Liver (tissue), 8 donors: ENCODE measurements at regions not wholly inside any gene's neighbourhood (a gene's known extent, or its start where the extent isn't known, plus 50 kb on each side); places are given as distances from the start of the nearest gene placed in this dataset.

ENCODE experiments used
- DNase-seq: peaks from one replicate; pipeline ENCODE4 v3.0.0-alpha.2; 2017; ENCODE audit warnings: low spot score
- H3K27ac ChIP-seq, 2 donors: one replicate each; pipeline ENCODE4 v1.7.0; 2013; ENCODE audit warnings: inconsistent platforms in 2 of 2, low read length in 2 of 2, control low read depth in 1 of 2, low read depth in 1 of 2, mild to moderate bottlenecking in 1 of 2
- H3K27me3 ChIP-seq, 4 donors: one replicate each; pipeline versions ENCODE4 v1.6.1 to v1.7.0; 2013; ENCODE audit warnings: low read length in 3 of 4, inconsistent platforms in 1 of 4, mild to moderate bottlenecking in 1 of 4, moderate library complexity in 1 of 4; ENCODE audit not compliant: control insufficient read depth in 4 of 4, insufficient read depth in 4 of 4
- H3K36me3 ChIP-seq, 4 donors: one replicate each; pipeline versions ENCODE4 v1.6.1 to v1.7.0; 2013; ENCODE audit warnings: low read length in 3 of 4, mild to moderate bottlenecking in 3 of 4, low read depth in 1 of 4, moderate library complexity in 1 of 4; ENCODE audit not compliant: control insufficient read depth in 4 of 4, insufficient read depth in 3 of 4
- H3K4me1 ChIP-seq, 4 donors: one replicate each; pipeline versions ENCODE4 v1.6.1 to v1.7.0; 2013; ENCODE audit warnings: low read length in 3 of 4, mild to moderate bottlenecking in 3 of 4, moderate library complexity in 1 of 4; ENCODE audit not compliant: control insufficient read depth in 4 of 4, insufficient read depth in 4 of 4
- H3K4me3 ChIP-seq, 3 donors: one replicate each; pipeline versions ENCODE4 v1.6.1 to v1.7.0; 2013; ENCODE audit warnings: low read length in 3 of 3, control low read depth in 1 of 3, low read depth in 1 of 3, mild to moderate bottlenecking in 1 of 3
- H3K9ac ChIP-seq, 2 donors: one replicate each; pipeline ENCODE4 v1.7.0; 2013; ENCODE audit warnings: low read length in 2 of 2, mild to moderate bottlenecking in 2 of 2, moderate library complexity in 2 of 2, control low read depth in 1 of 2, low read depth in 1 of 2
- H3K9me3 ChIP-seq, 4 donors: one replicate each; pipeline versions ENCODE4 v1.6.1 to v1.7.0; 2013; ENCODE audit warnings: low read length in 3 of 4; ENCODE audit not compliant: control insufficient read depth in 4 of 4
- ATF3 ChIP-seq: IDR thresholded peaks from 2 replicates; pipeline ENCODE4 v1.6.1; 2016; ENCODE audit warnings: antibody characterized with exemption
- CTCF ChIP-seq: fragments of 150-350 bp; IDR thresholded peaks from 2 replicates; pipeline ENCODE4 v1.5.1; 2017; ENCODE audit warnings: improper control_type of control experiment, low read depth, low read length; ENCODE audit not compliant: missing input control
- EGR1 ChIP-seq, 2 donors: IDR thresholded peaks; 2 replicates each; pipeline ENCODE4 v1.6.1; 2016 to 2018; ENCODE audit warnings: antibody characterized with exemption in 2 of 2, low read depth in 2 of 2
- FOXA1 ChIP-seq: IDR thresholded peaks from 2 replicates; pipeline ENCODE4 v1.6.1; 2016; ENCODE audit warnings: antibody characterized with exemption
- GABPA ChIP-seq, 2 donors: IDR thresholded peaks in 1 of 2; conservative IDR thresholded peaks in 1 of 2; 2 replicates each; pipeline ENCODE4 v1.6.1; 2016; ENCODE audit warnings: antibody characterized with exemption in 2 of 2, mild to moderate bottlenecking in 1 of 2, moderate library complexity in 1 of 2
- HNF4A ChIP-seq, 2 donors: conservative IDR thresholded peaks; 2 replicates each; pipeline ENCODE4 v1.6.1; 2016; ENCODE audit warnings: antibody characterized with exemption in 2 of 2, mild to moderate bottlenecking in 2 of 2
- HNF4G ChIP-seq: IDR thresholded peaks from 2 replicates; pipeline ENCODE4 v1.6.1; 2016; ENCODE audit warnings: antibody characterized with exemption
- JUND ChIP-seq, 2 donors: IDR thresholded peaks; 2 replicates each; pipeline ENCODE4 v1.6.1; 2016; ENCODE audit warnings: antibody characterized with exemption in 2 of 2
- NR2F2 ChIP-seq: IDR thresholded peaks from 2 replicates; pipeline ENCODE4 v1.6.1; 2016; ENCODE audit warnings: antibody characterized with exemption
- RAD21 ChIP-seq, 2 donors: IDR thresholded peaks; 2 replicates each; pipeline ENCODE4 v1.6.1; 2016; ENCODE audit warnings: antibody characterized with exemption in 2 of 2, mild to moderate bottlenecking in 2 of 2
- RXRA ChIP-seq, 2 donors: IDR thresholded peaks; 2 replicates each; pipeline ENCODE4 v1.6.1; 2017 to 2018; ENCODE audit warnings: antibody characterized with exemption in 2 of 2, mild to moderate bottlenecking in 1 of 2
- SP1 ChIP-seq: IDR thresholded peaks from 2 replicates; pipeline ENCODE4 v1.6.1; 2018; ENCODE audit warnings: antibody characterized with exemption, mild to moderate bottlenecking
- TAF1 ChIP-seq: conservative IDR thresholded peaks from 2 replicates; pipeline ENCODE4 v1.6.1; 2016; ENCODE audit warnings: antibody characterized with exemption, mild to moderate bottlenecking
- YY1 ChIP-seq: IDR thresholded peaks from 2 replicates; pipeline ENCODE4 v1.6.1; 2016; ENCODE audit warnings: antibody characterized with exemption, mild to moderate bottlenecking
- ZBTB33 ChIP-seq: IDR thresholded peaks from 2 replicates; pipeline ENCODE4 v1.6.1; 2016; ENCODE audit warnings: antibody characterized with exemption
- WGBS: extraction: QIAGEN DNeasy Blood & Tissue Kit; methylation state at CpG from one replicate; pipeline ENCODE4 v1.1.7; 2013; 5-methylcytosine and 5-hydroxymethylcytosine counted together
- donor health status: healthy.
- donor health status: healthy.
- donor health status: healthy.
- donor health status: healthy.
- donor health status: healthy.

- no peak overlapping the region for H3K9ac ChIP-seq
- TF ChIP-seq SP1 (no peak), YY1 (no peak), ATF3 (no peak), EGR1 (IDR thresholded peaks at IDR 0.05; ENCODE audit: low read depth in 2 of 2) (no peak), GABPA (IDR thresholded peaks at IDR 0.05 in 1 of 2, conservative IDR thresholded peaks at IDR 0.05 in 1 of 2) (no peak)
Measured at GRCh38 chr11:28820296-28820989, 712.3 kb downstream of the METTL15 start.

GRCh38 chr11:28819741-28820140 is 711.6 kb downstream of the METTL15 start:
- Histone ChIP-seq H3K9me3 (no peaks in the 10 kb centered on the region), H3K9ac (no peak overlapping the region), H3K4me3 (no peak overlapping the region), H3K36me3 (no peaks in the 10 kb centered on the region), H3K27ac (no peak overlapping the region), H3K4me1 (no peaks in the 10 kb centered on the region), H3K27me3 (peaks cover 0 to 6% (median 0%) of the 10 kb centered on the region in 4 donors)
- TF ChIP-seq HNF4G: no peak
- TF ChIP-seq GABPA (IDR thresholded peaks at IDR 0.05 in 1 of 2, conservative IDR thresholded peaks at IDR 0.05 in 1 of 2): no peak
- no peak for TF ChIP-seq ATF3
- no peak for TF ChIP-seq HNF4A (conservative IDR thresholded peaks at IDR 0.05)
- no peak for TF ChIP-seq JUND (IDR thresholded peaks at IDR 0.05)
- no peak for TF ChIP-seq SP1
- no peak for TF ChIP-seq TAF1
- TF ChIP-seq CTCF: no peak
- no peak for TF ChIP-seq EGR1 (IDR thresholded peaks at IDR 0.05; ENCODE audit: low read depth in 2 of 2)
- TF ChIP-seq NR2F2: no peak
- TF ChIP-seq RXRA (IDR thresholded peaks at IDR 0.05): no peak
- TF ChIP-seq FOXA1: no peak
- no peak for TF ChIP-seq RAD21 (IDR thresholded peaks at IDR 0.05)
- TF ChIP-seq ZBTB33: no peak
- DNase-seq: no peak
- 48% methylated on average over 4 of the region's 4 CpGs for WGBS

More at GRCh38 chr11:28820296-28820989, 712.3 kb downstream of the METTL15 start:
- 76% methylated on average over 2 of the region's 2 CpGs for WGBS
- no peaks in the 10 kb centered on the region for H3K36me3 ChIP-seq
- DNase-seq: no peak
- no peaks in the 10 kb centered on the region for H3K9me3 ChIP-seq
- H3K27ac ChIP-seq: no peak overlapping the region
- peaks cover 0 to 6% (median 0%) of the 10 kb centered on the region in 4 donors for H3K27me3 ChIP-seq
- no peak overlapping the region for H3K4me3 ChIP-seq
- H3K4me1 ChIP-seq: no peaks in the 10 kb centered on the region
